CD4-positive, alpha-beta T cell treated with Interleukin-4 for 1 hour (primary cell): ENCODE measurements at regions not wholly inside any gene's neighbourhood (a gene's known extent, or its start where the extent isn't known, plus 50 kb on each side); places are given as distances from the start of the nearest gene placed in this dataset.

Experiments
- DNase-seq, 2 donors: peaks; one replicate each; pipeline ENCODE4 v3.0.0-alpha.2; 2020 to 2022

DNA sequence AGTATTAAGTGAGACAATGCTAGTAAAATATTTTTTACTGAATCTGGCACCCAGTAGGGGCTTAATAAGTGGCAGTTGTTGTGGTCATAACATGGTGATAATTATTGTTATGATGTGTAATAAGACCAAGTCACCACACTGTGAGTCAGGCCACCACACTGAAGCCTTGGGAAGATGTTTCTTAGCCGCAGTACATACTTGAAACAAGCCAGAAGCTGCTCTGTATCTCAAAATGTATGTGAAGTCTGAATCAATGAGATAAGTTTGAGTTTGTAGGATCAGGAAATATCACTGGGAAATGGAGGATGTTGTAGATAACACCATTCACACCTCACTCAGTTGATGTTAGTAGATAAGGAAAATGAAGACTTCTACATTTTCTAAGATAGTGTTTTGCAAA lies 51.3 kb upstream of the PTPN3 start:
- DNase-seq = no peak

- no peak for DNase-seq
Measured at GRCh38 chr9:109551651-109552050, 53.5 kb upstream of the PTPN3 start.

GRCh38 chr9:109555215-109555614 lies 57.1 kb upstream of the PTPN3 start:
- DNase-seq = no peak

GRCh38 chr9:109556061-109556460 lies 58.0 kb upstream of the PTPN3 start:
- DNase-seq = no peak

- no peak for DNase-seq
Measured at GRCh38 chr9:109556786-109557185, 58.7 kb upstream of the PTPN3 start.

DNA sequence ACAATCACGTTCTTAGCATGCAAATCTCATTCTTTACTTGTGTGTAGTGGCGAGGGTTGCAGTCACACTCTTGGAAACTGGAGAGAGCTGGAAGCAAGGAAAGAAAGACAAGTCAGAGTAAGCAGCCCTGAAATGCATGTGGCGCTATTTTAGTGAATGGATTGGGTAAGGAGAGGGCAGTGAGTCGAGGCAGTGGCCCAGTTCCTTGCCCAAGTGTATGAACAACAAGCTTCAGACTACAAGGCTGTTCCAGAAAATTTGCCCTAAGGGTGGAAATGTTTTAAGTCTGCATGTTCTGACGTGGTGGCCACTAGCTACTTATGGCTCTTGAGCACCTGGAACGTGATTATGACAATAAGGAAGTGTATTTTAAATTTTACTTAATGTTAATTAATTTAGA lies 59.4 kb upstream of the PTPN3 start:
- no peak for DNase-seq

DNA sequence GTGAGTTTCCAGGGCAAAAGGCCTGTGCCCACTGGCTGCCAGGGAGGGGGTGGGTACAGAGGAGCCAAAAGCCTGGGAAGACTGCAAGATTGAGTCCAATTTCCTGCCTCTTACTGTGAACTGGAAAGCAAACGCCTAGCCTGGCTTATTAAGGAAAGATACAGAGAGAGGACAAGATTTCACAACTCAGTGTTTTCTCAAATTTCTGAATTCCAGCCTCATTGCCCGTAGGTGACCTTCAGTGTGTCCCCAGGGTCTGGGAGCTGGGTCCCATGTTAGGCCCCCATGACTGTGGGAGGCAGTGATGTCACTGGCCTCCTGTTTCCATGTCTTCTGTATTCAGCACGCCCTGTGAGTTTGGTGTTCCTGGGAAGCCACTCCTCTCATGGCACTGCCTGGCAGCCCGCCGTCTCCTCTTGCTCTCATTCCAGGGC lies 60.6 kb upstream of the PTPN3 start:
- no peak for DNase-seq

DNA sequence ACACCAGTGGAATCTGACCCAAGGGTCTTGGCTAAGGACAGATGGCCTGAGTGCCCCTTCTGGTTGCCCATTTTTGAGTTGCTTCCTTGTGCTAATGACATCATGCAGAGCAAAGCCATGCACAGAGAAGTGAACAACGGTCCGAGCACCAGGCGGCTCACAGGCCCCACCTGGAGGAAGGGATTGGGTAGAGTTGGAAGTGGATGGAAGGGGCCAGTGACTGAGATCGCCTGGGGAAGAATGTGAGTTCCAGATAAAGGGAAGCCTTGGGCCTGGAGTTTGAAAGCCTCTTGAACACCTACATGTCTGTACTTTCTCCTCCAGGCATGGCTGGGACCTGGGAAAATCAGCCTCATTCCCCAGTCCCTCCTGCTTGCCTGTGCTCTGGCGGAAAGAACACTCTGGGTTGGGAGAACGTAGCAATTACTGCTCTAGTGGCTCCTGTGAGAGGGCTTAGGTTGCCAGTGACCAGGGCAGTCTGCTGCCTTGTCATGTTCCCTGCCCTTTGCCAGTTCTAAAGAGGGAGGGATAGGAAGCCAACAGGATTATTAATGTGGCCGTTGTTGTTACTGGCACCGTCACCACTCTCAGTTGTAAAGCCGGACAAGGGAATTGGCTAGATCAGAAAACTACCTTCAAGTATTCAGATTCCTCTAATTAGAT lies 62.5 kb upstream of the PTPN3 start:
- no peak for DNase-seq

GRCh38 chr9:109561137-109561536 lies 63.0 kb upstream of the PTPN3 start:
- DNase-seq = no peak

- DNase-seq = no peak
Measured at GRCh38 chr9:109568089-109568488, 70.0 kb upstream of the PTPN3 start.

DNA sequence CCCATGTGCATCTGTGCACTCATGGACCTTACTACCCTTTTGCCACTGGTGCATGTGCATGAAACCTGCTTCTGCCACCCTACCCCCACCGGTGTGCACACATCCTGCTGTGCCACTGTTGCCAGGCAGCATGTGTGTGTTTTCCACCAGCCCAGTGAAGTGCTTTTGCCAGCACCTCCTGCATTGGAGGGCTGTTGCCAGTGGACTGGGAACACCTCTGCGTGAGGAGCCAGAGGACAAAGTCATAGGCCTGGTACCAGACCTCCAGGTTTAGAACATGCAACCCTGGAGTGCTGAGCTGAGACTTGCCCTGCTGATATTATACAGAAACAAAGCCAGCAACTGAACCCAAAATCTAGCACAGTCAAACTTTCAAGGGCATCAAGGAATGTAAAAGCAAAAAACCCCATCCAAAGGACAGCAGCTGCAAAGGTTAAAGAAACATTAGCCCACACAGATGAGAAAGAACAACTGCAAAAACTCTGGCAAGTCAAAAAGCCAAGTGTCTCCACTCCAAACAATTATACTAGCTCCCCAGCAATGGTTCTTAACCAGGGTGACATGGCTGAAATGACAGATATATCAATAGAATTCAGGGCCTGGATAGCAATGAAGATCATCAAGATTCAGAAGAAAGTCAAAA lies 70.6 kb upstream of the PTPN3 start:
- no peak for DNase-seq

DNA sequence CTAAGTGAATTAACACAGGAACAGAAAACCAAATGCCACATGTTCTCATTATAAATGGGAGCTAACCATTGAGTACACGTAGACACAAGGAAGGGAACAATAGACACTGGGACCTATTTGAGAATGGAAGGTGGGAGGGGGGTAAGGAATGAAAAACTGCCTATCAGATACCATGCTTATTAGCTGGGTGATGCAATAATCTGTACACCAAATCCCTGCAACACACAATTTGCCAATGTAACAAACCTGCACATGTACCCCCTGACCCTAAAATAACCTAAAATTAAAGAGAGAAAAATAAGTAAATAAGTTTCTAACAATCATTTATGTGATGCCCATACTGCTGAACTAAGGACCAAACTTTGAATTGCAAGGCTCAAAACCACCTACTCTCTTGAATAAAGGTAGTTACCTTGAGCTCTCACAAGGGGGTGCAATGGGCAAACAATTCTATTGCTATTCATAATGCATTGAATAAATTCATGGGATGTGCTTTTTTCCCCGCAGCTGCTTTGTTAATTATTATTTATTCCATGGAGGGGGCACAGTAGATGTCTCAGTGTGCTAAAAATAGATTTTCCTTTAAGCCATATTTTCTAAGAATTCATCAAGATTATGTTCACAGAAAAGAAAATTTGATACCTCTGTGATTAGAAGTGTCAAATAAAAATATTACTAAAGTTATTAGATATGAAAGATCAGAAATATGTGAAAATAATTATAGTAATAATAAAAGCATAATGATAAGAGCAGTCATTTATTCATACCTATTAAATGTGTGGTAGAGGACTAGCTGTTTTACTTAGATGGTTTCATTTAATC lies 76.2 kb upstream of the PTPN3 start:
- DNase-seq = peak in 1 of 2 donors; percentile 11

DNA sequence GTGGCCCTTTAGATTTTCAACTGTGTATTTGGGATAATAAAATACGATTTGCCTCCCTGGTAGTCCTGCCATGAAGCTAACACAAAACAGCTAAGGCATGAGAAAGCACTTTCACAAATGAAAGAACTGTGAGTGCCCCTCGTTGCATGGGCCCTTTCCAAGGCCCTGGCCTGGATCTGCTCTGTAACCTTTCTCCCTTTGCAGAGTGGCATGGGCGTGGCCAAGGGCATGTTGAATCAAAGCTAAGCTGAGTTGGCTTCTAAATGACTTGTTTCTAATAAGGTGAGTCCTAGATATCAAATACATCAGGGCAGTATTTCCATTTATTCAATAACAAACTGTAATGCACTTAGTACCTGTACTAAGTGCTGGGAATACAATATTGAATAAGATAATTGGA lies 78.7 kb upstream of the PTPN3 start:
- DNase-seq = no peak

- DNase-seq = no peak
Measured at GRCh38 chr9:109579191-109579948, 81.3 kb upstream of the PTPN3 start.

DNA sequence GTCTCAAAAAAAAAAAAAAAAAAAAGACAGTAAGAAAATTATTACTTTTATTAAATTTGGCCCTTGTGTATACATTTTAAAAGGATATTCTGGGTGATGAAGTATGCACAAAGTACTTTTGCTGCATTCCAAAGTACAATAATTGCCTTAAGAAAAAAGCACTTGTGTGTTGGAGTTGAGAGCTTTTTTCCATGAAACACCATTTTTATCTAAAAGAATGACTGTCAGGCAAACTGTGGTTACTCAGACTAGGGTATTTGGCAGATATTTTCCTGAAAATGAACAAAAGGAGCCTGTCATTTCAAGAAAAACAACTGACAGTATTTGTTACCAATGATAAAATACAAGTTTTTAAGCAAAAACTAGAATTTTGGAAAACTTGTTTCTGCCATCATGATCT lies 84.3 kb upstream of the PTPN3 start:
- DNase-seq = no peak

DNA sequence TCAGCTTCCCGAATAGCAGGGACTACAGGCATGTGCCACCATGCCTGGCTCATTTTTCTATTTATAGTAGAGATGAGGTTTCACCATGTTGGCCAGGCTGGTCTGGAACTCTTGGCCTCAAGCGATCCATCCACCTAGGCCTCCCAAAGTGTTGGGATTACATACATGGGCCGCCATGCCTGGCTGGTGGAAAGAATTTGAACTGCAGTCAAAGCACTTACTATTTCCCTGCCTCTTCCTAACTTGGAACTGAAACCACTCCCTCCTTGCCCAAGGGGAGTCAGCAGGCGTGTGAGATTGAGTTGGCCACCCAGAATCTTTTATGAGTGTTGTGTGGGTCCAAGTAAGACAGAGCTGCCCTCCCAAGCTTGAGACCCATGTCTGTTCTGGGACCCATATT lies 86.1 kb upstream of the PTPN3 start:
- DNase-seq = no peak

DNA sequence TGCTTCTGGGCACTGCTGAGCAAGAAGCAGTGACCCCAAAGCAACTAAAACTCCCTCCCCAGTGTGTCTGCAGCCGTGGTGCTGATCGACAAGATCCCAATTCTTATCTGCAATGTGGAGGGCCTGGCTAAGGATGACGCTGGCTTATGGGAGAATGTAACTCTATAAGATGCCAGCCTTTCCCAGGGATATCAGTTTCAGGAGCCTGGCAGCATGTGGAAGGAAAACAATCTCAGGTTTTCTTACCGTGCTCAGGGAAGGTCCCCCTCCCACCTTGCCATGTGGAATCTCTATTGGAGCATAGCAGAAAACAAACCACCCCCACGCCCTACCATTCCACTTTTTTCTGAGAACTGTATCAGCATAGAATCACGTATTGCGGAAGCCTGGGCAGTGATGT lies 87.7 kb upstream of the PTPN3 start:
- no peak for DNase-seq

DNA sequence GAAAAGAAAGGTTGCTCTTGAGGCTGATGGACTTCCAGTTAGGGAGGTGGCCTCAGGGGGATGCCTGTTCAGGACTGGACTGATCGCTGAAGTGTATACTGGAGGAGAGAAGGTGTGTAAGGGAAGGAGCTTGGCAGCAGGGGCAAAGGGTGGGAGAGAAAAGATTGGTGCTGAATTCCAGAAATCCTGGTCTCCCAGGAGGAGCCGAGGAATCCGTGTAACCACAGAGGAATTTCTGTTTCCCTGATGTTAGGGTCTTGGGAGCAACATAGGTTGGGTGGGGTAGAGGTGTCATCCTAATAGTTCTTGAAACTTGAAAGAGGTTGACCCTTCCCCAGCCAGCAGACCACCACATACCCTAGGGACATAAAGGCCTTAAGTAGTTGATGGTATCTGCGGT lies 88.9 kb upstream of the PTPN3 start:
- DNase-seq = no peak

GRCh38 chr9:109588415-109588814 lies 90.3 kb upstream of the PTPN3 start:
- no peak for DNase-seq

DNA sequence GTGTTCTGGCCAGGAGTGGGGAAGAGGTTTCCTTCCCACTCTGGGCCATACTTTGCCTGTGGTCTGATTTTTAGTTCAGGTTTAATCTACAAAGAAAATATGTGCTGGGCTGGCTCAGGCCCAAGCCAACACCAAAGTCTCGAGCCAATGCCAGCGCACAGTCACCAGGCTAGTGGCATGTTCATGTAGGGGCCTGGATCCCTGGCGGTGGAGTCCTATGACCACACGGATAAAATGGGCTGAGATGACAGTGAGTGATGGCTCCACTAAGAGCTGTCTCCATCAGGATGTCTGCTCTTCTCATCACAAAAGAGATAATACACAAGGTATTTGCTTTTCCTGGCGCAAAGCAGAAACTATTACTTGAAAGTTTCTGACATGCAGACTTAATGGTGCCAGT lies 92.9 kb upstream of the PTPN3 start:
- no peak for DNase-seq

GRCh38 chr9:109591691-109592090 lies 93.6 kb upstream of the PTPN3 start:
- no peak for DNase-seq

DNA sequence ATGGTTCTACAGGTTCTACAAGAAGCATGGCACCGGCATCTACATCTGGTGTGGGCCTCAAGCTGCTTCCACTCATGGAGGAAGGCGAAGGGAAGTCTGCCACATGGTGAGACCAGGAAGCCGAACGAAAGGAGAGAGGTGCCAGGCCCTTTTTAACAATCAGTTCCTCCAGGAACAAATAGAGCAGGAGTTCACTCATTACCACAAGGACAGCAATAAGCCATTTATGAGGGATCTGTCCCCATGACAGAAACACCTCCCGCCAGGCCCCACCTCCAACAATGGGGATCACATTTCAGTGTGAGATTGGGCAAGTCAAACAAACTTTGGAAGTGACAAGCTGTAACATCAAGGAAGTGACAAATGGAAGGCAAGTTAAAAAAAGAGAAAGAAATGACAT lies 95.5 kb upstream of the PTPN3 start:
- DNase-seq = no peak

DNA sequence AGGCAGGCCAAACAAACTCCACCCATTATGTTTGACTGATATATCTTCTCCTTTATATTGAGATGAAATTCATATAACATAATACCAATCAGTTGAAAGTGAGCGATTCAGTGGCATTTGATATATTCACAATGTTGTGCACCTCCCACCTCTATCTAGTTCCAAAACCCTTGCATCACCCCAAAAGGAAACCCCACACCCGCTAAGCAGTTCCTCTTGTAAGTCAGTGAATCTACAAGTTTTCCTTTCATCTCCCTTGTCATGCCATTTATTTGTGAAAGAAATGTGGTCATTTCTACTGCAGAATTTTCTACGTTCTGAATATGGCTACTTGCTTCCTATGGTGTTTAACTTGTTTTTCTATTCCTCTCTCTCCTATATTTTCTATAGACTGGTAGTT lies 99.4 kb upstream of the PTPN3 start:
- DNase-seq = no peak
